ENCODE measurements at regions not wholly inside any gene's neighbourhood (a gene's known extent, or its start where the extent isn't known, plus 50 kb on each side); places are given as distances from the start of the nearest gene placed in this dataset.

GRCh38 chr18:70640336-70640887, 351.6 kb downstream of the SOCS6 start:
- TF ChIP-seq CTCF (IDR thresholded peaks at IDR 0.05; ENCODE audit: low read depth, low read length) (no peak), MAX (IDR thresholded peaks at IDR 0.05; ENCODE audit: low read depth, low read length) (no peak)

Measured in NB4 (cell line).